ENCODE measurements at regions not wholly inside any gene's neighbourhood (a gene's known extent, or its start where the extent isn't known, plus 50 kb on each side); places are given as distances from the start of the nearest gene placed in this dataset.

DNA sequence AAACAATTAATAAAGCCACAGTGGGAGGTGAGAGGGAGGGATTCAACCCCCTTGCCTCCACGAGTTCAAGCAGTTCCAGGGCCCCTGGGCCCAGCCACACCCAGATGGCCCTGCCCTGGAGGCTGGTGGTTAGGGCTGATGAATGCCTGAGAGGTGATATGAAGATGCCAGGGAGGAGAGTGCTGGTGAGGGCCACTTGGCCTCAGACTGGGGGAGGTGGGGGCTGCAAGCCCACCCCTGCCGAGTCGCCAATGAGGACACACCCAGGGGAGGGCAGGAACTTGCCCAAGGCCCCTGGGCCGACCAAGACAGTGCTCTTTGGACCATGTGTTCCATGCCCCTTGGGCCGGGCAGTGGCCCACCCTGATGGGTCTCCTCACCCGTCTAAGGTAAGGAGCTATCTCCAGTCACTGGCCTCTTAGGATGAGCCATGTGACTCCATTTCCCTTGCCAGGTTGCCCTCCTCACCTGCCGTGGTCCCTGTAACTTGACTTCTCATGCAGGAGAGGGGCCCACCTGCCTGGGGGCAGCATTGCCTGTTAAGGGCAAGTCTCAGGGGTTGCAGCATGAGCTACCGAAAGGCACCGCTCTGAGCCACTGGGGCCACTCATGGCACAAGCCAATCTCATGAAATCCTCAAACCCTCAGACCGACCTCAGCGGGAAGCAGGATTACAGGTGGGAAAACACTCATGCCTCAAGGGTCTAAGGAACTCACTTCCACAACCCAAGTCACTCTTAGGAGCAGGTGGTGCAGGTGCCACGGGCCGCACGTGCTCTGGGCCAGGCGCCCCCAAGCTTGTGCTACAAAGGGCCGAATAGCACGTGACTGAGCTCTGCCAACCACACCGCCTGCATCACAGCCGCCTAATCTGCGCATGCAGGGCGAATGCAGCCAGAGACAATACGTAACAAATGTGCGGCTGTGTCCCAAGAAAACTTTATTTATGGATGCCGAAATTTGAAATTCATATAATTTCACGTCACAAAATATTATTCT lies 147.4 kb upstream of the MLN start:
- DNase-seq: no peak

DNA sequence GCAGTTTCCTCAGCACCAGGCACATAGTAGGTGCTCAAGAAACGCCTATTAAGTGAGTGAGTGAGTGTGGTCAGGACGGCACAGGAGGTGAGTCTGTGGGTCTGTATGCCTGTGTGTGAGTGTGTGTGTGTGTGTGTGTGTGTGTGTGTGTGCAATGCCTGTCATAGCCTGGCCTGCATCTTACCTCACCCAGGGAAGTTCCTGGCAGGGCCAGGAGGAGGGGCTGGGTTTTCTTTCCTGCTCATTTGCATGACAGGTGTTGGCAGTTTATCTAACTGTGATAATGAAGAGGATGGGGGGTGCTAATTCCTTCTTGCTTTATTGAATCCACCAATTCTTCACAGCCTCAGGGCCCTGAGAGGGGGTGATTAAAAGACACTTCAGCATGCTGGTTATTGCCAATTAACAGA lies 146.7 kb upstream of the MLN start:
- DNase-seq: no peak

DNA sequence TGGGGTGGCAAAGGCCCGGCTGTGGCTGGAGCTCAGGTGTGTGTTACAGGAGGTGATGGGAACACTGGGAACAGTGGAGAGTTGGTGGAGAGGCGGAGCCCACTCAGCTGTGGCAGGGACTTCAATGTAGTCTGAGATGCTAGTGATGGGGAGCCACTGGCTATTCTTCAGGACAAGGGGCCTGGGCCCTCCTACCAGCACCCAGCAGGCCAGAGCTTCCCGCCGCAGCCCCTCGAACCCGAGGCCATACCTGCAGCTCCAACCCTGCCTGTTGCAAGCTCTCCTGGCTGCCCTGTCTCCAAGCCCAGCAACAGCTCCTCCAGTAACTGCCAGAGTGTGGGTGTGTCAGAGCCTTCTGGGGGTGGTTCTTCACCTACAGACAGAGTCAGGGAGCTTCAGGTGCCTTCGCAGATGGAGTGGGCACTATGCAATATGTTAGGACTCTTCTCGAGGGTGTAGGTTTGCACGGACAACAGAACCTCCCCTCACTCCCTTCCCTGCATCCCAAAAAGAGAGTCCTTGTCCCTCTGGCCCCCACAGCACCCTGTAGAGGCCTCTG lies 146.2 kb upstream of the MLN start:
- DNase-seq: no peak

DNA sequence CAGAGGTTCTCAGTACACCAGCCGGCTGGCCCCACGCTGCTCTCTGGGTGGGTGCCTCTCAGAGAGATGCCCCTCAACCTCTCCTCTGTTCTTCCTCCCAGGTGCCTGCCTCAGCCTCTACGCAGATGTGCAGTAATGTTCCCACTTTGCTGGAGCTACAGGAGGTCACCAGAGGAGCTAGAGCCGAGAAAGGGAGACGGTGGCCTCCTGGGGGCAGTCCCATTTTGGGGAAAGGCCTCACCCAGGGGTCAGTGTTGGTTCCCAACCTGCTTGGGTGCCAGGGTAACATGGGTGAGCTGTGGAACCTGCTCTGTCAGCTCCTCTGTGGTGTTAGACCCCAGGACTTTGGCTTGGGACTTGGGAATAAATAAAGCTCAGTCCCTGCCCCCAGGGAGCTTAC lies 145.3 kb upstream of the MLN start:
- no peak for DNase-seq

- DNase-seq: no peak
Measured at GRCh38 chr6:33947916-33948594, 144.3 kb upstream of the MLN start.

DNA sequence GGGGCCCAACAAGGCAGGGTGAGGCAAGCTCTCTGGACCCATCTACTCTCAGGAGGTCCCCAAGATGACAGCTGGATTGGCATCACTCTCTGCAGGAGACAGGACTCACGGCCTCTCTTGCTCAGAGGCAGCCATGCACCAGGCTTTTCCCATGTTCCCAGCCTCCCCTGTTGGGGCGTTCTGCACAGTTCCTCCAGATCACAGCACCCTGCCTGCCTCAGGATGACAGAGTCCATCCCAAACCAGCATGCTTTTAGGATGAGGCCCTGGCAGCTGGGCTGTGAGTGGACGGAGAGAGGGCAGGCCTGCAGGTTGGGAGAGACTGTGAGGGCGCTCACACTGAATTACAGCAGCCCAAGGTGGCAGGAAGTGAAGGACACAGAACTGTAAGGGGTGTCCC lies 143.2 kb upstream of the MLN start:
- no peak for DNase-seq

- no peak for DNase-seq
Measured at GRCh38 chr6:33945931-33946330, 142.1 kb upstream of the MLN start.

DNA sequence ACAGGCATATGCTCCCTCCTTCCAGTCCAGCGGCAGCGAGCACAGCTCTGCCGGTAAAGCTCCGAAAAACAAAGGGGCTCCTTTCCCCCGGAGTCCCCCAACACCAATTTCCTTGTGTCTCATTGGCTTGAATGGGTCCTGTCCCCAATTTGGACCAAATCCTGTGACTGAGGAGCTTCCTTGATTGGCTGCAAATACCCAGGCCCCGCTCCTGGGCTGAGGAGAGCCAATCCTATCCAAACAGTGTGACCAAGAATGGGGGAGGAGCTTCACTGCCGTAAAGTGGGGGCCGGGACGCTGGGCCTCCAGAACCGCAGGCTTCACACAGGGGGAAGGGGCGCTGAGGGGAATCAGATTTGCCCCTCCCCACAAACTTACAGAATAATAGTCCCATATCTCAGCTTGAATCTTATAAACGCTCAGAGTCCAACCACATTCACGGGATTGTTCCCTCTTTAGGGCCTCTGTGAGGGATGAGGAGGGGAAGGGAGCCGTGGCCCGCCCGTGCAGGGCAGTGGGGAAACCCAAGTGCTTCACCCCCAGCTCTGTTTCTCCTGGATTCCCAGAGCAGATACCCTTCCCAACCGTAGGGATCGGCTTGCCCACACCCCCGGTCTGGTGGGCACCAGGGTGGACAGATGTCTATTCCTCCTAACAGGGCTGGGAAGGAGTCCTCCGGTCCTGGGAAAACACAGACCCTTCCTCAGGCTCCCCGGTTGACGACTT lies 141.0 kb upstream of the MLN start:
- DNase-seq: no peak

DNA sequence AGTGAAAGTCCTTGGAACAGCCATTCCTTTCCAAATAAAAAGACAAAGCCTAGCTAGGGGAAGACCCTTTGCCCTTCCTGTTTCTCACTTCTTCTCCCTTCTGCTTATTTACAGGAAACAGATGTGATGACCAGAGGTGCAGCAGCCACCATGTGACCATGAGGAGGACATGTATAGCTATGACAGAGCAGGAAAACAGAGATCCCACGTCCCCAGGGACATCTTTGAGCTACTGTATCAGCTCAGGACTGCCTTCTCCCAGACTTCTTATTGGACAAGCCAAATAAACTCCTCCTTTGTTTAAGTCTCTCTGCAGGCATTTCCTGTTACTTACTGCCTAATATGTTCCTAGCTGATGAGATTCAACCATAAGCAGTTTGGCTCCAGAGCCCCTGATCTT lies 133.1 kb upstream of the MLN start:
- DNase-seq: no peak

- DNase-seq: no peak
Measured at GRCh38 chr6:33935439-33936080, 131.8 kb upstream of the MLN start.

- no peak for DNase-seq
Measured at GRCh38 chr6:33934731-33935270, 131.0 kb upstream of the MLN start.

DNA sequence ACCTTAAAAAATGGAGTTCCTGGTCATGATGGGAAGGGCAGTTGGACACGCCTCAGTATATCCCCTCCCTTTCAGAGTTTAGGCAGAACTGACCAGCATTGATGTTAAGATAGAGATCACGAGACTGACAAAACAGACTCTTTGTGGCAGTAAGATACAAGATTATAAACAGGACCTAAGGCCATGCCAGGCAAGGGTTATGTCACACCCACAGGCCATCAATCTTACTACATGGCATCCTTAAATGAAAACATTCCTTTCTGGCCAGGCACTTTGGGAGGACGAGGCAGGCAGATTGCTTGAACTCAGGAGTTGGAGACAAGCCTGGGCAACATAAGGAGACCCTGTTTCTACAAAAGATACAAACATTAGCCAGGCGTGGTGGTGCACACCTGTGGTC lies 129.3 kb upstream of the MLN start:
- no peak for DNase-seq

DNA sequence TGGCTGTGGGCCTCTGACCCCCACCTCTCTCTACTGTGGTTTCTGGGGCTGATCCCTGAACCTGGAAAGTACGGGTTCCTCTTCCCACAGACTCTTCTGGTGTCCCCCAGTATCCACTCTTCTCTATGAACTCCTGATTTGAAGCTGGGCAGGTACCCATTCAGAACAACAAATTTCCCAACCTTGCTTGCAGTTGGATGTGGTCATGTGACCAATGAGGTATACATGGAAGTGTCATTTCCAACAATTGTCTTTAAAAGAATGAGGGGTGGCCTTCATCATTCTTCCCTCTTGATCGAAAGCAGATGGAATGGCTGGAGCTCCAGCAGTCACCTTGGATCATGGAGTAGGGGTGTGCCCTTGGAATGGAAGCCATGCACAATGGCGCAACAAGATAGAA lies 128.0 kb upstream of the MLN start:
- DNase-seq: no peak

DNA sequence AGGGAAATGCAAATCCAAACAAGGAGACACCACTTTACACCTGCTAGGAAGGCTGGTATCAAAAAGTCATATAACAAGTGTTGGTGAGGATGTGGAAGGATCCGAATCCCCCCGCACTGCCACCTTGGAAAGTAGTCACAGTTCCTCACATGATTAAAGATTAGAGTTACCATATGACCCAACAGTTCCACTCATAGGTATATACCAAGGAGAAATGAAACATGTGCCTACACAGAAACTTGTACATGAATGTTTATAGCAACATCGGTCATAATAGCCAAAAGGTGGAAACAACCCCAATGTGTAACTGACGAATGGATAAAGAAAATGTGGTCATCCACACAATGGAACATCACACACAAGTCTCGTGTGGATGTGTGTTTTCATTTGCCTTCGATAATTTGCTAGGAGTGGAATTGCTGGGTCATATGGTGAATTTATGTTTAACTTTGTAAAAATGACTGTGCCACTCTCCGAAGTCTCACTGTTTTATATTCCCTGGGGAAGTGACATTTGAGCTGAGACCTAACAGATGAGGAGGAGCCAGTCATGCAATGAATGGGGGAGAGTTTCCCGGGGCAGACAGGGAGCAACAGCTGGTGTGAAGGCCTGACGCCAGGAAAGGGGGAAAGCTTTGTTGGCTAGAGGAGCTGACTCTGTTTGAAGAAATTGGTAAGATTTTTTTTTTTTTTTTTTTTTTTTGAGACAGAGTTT lies 125.9 kb upstream of the MLN start:
- DNase-seq: no peak

DNA sequence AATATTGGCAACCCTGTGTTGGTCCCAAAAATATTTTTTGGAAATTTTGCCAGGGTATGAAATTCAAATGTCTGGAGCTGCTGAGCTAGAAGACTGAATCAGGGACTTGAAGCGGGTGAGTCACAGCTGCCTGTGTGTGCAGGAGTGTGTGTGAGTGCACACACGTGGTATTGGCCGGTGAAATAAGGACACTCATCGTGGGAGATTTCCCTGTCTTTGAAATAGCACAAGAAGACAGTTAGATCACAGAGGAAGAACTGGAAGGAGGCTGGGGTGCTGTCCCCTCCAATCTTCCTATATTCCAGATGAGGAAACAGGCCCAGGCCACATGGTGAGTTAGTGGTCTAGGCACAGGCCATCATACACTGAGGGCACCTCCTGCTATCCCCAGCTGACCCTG lies 123.8 kb upstream of the MLN start:
- no peak for DNase-seq

- DNase-seq: no peak
Measured at GRCh38 chr6:33927112-33927511, 123.3 kb upstream of the MLN start.

GRCh38 chr6:33926451-33926850 lies 122.6 kb upstream of the MLN start:
- DNase-seq: no peak

GRCh38 chr6:33925936-33926335 lies 122.1 kb upstream of the MLN start:
- no peak for DNase-seq

- no peak for DNase-seq
Measured at GRCh38 chr6:33925210-33925609, 121.4 kb upstream of the MLN start.

DNA sequence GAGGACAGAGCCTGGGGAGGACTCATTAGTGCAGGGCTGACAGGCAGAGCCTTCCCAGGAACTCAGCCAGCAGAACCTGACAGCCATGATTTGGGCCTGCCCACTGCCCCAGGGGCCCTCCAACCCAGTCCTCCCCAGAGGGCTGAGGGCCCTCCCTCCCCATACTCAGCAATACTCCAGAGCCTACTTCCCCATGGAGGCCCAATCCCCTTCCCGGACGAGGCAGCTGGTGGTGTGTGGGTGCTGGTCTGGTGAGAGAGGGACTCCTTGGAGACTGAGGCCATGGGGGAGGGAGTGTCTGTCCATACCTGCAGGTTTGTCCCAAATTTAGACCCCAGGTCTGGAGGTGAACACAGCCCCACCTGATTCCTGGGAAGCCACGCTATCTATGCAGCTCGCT lies 120.9 kb upstream of the MLN start:
- DNase-seq: no peak

DNA sequence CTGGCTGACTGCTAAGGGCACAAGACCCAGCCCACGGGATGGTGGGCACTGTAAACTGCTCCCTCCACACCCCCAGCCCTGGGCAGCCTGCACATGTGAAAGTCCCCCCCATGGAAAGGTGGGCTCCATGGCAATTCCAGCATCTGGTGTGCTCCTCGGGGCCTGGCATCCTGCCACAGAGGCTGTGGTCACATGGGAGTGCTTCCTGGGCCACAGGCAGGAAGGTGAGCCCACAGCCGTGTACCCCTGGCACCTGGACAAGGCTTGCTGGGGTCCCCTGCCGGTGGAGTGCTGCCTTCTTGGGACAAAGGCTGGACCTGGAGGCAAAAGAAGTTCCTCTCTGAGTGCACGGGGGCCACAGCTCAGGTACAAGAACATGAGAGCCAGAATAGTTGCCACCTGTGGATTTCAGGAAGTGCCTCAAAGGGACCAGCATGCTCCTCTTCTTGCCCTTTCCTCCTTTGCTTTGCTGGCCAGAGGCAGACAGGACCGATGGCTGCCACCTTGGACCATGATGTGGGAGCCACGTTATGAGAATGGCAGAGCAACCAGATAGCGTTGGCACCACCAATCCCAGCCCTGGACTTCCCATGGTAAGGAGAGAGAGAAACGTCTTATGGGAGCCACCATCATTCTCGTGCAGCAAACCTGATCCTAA lies 120.2 kb upstream of the MLN start:
- no peak for DNase-seq
